H1 (cell line): ENCODE measurements at regions not wholly inside any gene's neighbourhood (a gene's known extent, or its start where the extent isn't known, plus 50 kb on each side); places are given as distances from the start of the nearest gene placed in this dataset.

Source experiments
- EGR1 ChIP-seq: IDR thresholded peaks from 2 replicates; pipeline ENCODE4 v1.6.1; 2011; ENCODE audit warnings: low read depth, low read length, borderline replicate concordance
- GABPA ChIP-seq: IDR thresholded peaks from 2 replicates; pipeline ENCODE4 v1.6.1; 2011; ENCODE audit warnings: mild to moderate bottlenecking, low read length, moderate library complexity, borderline replicate concordance; ENCODE audit not compliant: insufficient read depth
- MAFK ChIP-seq: IDR thresholded peaks from 2 replicates; pipeline ENCODE4 v1.6.1; 2012; ENCODE audit warnings: low read depth, mild to moderate bottlenecking, improper control_type of control experiment, low read length
- POLR2A ChIP-seq, 2 experiments: IDR thresholded peaks; 1 replicate in 1 of 2; 2 replicates in 1 of 2; pipeline ENCODE4 v1.6.1; 2011; ENCODE audit warnings: low read depth in 2 of 2, low read length in 2 of 2, mild to moderate bottlenecking in 2 of 2; ENCODE audit errors: control extremely low read depth in 1 of 2
- RFX5 ChIP-seq: IDR thresholded peaks from 2 replicates; pipeline ENCODE4 v1.6.1; 2011; ENCODE audit warnings: low read depth, low read length, improper control_type of control experiment, borderline replicate concordance
- SP1 ChIP-seq: IDR thresholded peaks from 2 replicates; pipeline ENCODE4 v1.6.1; 2011; ENCODE audit warnings: low read depth, low read length
- TF ChIP-seq, protein P1 (sequence below), 3 experiments: IDR thresholded peaks; 1 replicate in 2 of 3; 2 replicates in 1 of 3; pipeline versions ENCODE4 v1.5.1 to v1.6.1; 2011; ENCODE audit warnings: low read length in 3 of 3, mild to moderate bottlenecking in 3 of 3, inconsistent platforms in 2 of 3, low read depth in 1 of 3, moderate library complexity in 1 of 3; ENCODE audit not compliant: insufficient read depth in 1 of 3; ENCODE audit errors: control extremely low read depth in 1 of 3
- TF ChIP-seq, protein P2 (sequence below): IDR thresholded peaks from 2 replicates; pipeline ENCODE4 v1.6.1; 2012; ENCODE audit warnings: low read length, inconsistent platforms

GRCh38 chr6:77036400-77036799 lies 426.9 kb downstream of the HTR1B start:
- TF ChIP-seq, protein P1, sequence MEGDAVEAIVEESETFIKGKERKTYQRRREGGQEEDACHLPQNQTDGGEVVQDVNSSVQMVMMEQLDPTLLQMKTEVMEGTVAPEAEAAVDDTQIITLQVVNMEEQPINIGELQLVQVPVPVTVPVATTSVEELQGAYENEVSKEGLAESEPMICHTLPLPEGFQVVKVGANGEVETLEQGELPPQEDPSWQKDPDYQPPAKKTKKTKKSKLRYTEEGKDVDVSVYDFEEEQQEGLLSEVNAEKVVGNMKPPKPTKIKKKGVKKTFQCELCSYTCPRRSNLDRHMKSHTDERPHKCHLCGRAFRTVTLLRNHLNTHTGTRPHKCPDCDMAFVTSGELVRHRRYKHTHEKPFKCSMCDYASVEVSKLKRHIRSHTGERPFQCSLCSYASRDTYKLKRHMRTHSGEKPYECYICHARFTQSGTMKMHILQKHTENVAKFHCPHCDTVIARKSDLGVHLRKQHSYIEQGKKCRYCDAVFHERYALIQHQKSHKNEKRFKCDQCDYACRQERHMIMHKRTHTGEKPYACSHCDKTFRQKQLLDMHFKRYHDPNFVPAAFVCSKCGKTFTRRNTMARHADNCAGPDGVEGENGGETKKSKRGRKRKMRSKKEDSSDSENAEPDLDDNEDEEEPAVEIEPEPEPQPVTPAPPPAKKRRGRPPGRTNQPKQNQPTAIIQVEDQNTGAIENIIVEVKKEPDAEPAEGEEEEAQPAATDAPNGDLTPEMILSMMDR (IDR thresholded peaks at IDR 0.05; ENCODE audit: control extremely low read depth in 1 of 3, insufficient read depth in 1 of 3, low read depth in 1 of 3, low read length in 3 of 3), result no peak
- TF ChIP-seq MAFK (no peak), POLR2A (IDR thresholded peaks at IDR 0.05; ENCODE audit: control extremely low read depth in 1 of 2, low read depth in 2 of 2, low read length in 2 of 2) (no peak), EGR1 (no peak), GABPA (no peak), RFX5 (no peak), SP1 (no peak)
- TF ChIP-seq, protein P2, sequence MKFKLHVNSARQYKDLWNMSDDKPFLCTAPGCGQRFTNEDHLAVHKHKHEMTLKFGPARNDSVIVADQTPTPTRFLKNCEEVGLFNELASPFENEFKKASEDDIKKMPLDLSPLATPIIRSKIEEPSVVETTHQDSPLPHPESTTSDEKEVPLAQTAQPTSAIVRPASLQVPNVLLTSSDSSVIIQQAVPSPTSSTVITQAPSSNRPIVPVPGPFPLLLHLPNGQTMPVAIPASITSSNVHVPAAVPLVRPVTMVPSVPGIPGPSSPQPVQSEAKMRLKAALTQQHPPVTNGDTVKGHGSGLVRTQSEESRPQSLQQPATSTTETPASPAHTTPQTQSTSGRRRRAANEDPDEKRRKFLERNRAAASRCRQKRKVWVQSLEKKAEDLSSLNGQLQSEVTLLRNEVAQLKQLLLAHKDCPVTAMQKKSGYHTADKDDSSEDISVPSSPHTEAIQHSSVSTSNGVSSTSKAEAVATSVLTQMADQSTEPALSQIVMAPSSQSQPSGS, result no peak
